ENCODE measurements at regions not wholly inside any gene's neighbourhood (a gene's known extent, or its start where the extent isn't known, plus 50 kb on each side); places are given as distances from the start of the nearest gene placed in this dataset.

- no peak for DNase-seq (ENCODE audit: low read depth)
Observed at GRCh38 chr3:150216866-150217600, 191.1 kb upstream of the TSC22D2 start.

DNA sequence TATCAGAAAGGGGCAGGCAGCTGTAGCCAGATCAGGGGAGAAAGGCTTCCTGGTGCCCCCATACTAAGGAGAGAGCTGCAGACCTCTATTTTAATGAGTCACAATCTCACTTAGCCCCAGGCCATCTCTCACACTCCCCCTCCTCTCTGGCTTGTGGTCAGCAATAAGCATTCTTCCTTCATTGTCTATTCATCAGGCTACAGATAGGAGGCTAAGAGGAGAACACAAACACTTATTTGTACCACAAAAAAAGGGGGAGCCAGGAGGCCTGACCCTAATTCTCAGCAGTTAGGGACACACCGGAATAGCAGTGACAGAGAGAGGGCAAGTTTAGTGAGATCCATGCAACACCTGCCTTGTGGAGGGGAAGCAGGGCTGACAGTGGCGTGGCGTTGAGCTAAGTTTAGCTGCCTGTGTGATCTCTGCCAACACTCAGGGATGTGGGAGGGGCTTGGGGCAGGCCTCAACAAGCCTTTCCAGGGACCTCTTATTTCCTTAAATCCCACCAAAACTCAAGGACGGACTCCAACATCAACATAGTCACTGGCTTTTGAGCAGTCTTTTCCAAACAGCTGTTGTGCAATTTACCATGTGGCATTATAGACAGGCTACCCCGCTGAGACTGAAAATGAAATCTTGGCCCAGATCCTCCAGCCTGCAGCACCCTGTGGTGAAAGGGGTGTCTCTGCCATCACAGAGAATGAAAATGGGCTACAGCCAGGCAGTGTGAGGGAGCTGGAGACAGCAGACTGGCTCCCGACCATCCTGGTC lies 191.9 kb upstream of the TSC22D2 start:
- DNase-seq (ENCODE audit: low read depth), result no peak

- DNase-seq (ENCODE audit: low read depth), result no peak
Observed at GRCh38 chr3:150215616-150216015, 192.5 kb upstream of the TSC22D2 start.

- no peak for DNase-seq (ENCODE audit: low read depth)
Observed at GRCh38 chr3:150213577-150213976, 194.5 kb upstream of the TSC22D2 start.

GRCh38 chr3:150210461-150211110 lies 197.5 kb upstream of the TSC22D2 start:
- no peak for DNase-seq (ENCODE audit: low read depth)

DNA sequence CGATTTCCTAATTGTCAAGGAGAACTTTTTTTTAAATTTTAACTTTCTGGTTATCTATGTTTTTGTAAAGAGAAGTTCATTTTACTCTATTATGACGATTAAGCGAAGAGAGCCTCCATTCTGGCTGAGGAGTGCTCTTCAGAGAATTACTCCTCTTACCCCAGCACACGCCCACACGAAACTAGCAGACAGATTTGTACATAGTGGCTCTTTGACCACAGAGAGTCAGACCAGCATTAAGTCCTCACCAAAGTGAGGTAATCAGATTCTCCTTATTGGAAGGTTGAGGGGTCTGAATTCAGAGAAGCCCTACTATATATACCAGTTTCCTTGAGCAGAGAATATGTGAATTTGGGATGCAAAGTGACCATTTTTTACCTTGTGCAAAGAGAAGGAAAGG lies 204.8 kb upstream of the TSC22D2 start:
- no peak for DNase-seq (ENCODE audit: low read depth)

GRCh38 chr3:150202711-150203110 lies 205.4 kb upstream of the TSC22D2 start:
- no peak for DNase-seq (ENCODE audit: low read depth)

DNA sequence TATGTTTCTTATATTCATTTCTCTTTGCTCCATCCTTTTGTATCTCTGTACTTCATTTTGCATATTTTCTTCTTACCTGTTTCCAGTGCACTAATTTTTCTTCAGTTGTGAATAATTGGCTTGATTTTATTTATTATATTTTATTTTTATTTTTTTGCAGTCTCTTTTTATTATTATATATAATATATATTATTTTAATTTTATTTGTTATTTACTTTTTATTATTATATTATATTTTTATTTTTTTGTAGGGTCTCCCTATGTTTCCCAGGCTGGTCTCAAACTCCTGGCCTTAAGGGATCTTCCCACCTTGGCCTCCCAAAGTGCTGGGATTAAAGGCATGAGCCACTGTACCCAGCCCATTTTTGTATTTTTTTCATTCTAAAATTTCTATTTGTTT lies 213.1 kb upstream of the TSC22D2 start:
- no peak for DNase-seq (ENCODE audit: low read depth)

DNA sequence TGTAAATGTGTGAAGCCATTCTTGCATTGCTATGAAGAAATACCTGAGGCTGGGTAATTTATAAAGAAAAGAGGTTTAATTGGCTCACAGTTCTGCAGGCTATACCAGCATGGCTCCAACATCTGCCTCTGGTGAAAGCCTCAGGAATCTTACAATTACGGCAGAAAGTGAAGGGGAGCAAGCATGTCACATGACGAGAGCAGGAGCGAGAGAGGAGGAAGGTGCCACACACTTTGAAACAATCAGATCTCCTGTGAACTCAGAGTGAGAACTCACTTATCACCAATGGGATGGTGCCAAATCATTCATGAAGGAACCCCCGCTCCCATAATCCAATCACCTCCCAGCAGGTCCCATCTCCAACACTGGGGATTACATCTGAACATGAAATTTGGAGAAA lies 213.6 kb upstream of the TSC22D2 start:
- DNase-seq (ENCODE audit: low read depth), result no peak

- DNase-seq (ENCODE audit: low read depth), result no peak
Observed at GRCh38 chr3:150184426-150185071, 213.9 kb upstream of the PFN2 start.

GRCh38 chr3:150183678-150184425 lies 213.2 kb upstream of the PFN2 start:
- DNase-seq (ENCODE audit: low read depth), result peak; percentile 23

DNA sequence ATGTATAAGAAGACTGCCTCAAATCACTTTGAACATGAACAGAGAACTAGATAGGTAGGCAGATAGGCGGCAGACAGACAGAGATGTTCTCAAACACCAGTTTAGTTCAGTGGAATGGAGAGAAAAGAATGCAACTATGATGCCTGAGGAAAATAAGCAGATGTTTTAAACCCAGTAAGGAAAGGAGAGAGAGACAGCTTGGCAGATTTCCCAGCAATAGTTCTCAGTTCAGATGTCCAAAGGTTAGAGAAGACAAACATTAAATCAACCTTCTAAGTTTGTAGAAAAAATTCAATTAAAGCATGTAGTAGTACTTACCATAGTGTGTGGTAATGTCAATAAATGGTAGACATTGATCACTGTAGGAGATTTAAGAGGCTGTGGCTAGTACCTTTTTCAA lies 209.6 kb upstream of the PFN2 start:
- no peak for DNase-seq (ENCODE audit: low read depth)

DNA sequence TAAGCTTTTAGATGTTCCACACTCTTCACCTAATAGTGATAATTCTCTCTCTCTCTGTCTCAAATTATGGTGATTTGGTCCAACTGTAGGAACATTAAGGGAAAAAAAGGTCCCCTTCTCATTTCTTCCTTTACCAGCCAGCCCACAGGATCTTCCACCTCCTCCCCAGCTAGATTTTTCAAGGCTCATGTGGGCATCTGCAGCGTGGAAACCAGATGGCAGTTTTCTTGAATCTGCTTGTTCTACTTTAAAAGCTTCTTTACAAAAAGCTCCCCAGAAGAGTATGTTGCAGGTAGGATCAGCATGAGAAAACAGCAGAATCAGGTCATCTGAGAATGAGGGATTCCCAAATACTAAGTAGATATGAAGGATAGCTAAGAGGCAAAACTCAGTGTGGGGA lies 208.6 kb upstream of the PFN2 start:
- DNase-seq (ENCODE audit: low read depth), result no peak

- DNase-seq (ENCODE audit: low read depth), result no peak
Observed at GRCh38 chr3:150177673-150178381, 207.1 kb upstream of the PFN2 start.

- DNase-seq (ENCODE audit: low read depth), result no peak
Observed at GRCh38 chr3:150174179-150174578, 203.5 kb upstream of the PFN2 start.

GRCh38 chr3:150172356-150172755 lies 201.7 kb upstream of the PFN2 start:
- DNase-seq (ENCODE audit: low read depth), result no peak

DNA sequence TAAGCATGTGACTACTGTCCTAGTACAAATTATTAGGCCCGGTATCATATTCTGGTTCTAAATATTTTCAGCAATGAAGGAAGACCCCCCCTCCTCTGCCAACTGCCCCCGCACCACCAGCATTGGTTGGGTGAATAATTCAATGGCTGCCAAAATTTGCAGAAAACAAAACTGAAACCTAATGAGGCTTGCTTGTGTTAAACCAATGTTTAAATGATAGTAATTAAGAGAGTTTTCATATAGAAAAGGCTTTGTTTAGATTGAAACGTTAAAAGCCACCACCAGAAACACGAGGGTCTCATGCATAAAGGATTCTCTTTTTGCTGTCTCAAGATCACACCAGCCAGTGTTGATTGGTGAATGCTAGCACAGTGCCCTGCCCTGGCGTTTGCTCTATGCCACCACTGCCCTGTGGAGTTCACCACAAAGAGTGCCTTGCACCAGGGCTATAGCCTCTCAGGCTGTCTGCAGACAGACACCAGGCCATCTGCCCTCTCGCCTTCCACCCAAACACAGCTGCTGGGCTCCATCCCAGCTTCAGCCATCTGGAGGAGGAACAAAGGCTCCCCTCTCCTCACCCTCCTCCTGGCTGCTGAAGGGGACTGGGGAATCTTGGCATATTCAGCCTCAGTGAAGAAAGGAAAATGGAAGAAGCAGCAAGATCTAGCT lies 200.3 kb upstream of the PFN2 start:
- no peak for DNase-seq (ENCODE audit: low read depth)

- no peak for DNase-seq (ENCODE audit: low read depth)
Observed at GRCh38 chr3:150169330-150169940, 198.7 kb upstream of the PFN2 start.

DNA sequence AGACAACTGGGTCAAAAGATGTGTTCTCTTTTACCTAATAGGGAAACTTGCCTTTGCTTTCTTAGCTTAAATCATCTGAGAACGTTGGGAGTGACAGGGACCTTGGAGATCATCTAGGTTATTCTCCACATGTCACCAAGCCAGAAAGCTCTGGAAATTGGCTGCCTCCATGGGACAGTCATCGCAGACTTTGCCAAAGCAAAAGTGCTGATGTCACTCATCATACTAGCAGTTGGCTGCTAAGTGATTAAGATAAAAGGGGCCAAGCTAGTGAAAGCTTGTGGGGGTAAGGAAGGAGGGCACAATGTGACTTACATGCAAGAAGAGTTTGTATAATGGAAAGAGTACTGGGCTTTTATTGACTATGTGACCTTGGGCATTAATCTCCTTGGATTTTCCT lies 198.0 kb upstream of the PFN2 start:
- DNase-seq (ENCODE audit: low read depth), result no peak

DNA sequence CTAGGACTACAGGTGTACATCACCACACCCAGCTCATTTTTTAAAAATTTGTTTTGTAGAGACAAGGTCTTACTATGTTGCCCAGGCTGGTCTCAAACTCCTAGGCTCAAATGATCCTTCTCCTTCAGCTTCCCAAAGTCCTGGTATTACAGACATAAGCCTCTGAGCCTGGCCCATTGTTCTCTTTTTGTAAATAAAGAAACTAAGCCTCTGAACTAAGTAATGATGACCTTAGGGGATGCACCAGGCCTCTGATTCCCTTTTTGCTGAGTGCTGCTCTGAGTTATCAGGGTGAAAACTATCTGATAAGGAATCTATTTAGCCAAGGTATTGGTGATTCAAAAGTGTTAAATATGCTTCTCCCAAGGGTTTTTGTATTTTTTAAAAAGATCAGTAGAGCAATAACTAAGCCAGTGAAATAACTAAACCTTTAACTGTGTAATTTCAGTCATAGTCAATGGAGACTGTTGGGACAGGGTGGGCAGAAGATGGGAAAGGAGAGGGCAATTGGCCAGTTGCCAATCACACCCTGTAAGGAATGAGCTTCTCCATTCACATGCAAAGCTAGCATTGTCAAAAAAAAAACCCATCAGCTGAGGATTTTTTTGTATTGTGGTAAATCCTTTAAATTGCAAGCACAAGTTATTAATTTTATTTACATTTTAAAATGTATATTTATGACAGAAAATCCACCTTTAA lies 194.8 kb upstream of the PFN2 start:
- DNase-seq (ENCODE audit: low read depth), result no peak

Data from activated T-cell treated with anti-CD3 and anti-CD28 coated beads for 1 hour (primary cell).